Neural cell (in vitro differentiated cells): ENCODE measurements at regions not wholly inside any gene's neighbourhood (a gene's known extent, or its start where the extent isn't known, plus 50 kb on each side); places are given as distances from the start of the nearest gene placed in this dataset.

Source experiments
- H2AFZ ChIP-seq: fragments of 200-600, 300-800 bp; sonication (generic), shearing (Covaris generic); 2 replicates; pipeline ENCODE4 v1.6.0; 2014; ENCODE audit warnings: low read depth, mild to moderate bottlenecking, antibody characterized with exemption, low read length, moderate library complexity
- H3F3A ChIP-seq: fragments of 200-600 bp; shearing (Covaris generic); 2 replicates; pipeline ENCODE4 v1.6.1; 2016; ENCODE audit warnings: mild to moderate bottlenecking, moderate library complexity, mixed read lengths, antibody characterized with exemption, low read length; ENCODE audit not compliant: insufficient read depth, poor library complexity, severe bottlenecking
- H3K27ac ChIP-seq: fragments of 200-600, 300-800 bp; sonication (generic), shearing (Covaris generic); 2 replicates; pipeline ENCODE4 v1.5.1; 2014; ENCODE audit warnings: mild to moderate bottlenecking, low read length, moderate library complexity
- H3K27me3 ChIP-seq: fragments of 300-800, 200-600 bp; sonication (generic), shearing (Covaris generic); 2 replicates; pipeline ENCODE4 v1.6.0; 2014; ENCODE audit warnings: mild to moderate bottlenecking, low read depth, low read length, moderate library complexity; ENCODE audit not compliant: insufficient read depth
- H3K36me3 ChIP-seq: fragments of 300-800, 200-600 bp; sonication (generic), shearing (Covaris generic); 2 replicates; pipeline ENCODE4 v1.5.1; 2014; ENCODE audit warnings: mild to moderate bottlenecking, antibody characterized with exemption, low read length, moderate library complexity; ENCODE audit not compliant: insufficient read depth
- H3K4me2 ChIP-seq: fragments of 300-800, 200-600 bp; sonication (generic), shearing (Covaris generic); 2 replicates; pipeline ENCODE4 v1.6.0; 2014; ENCODE audit warnings: mild to moderate bottlenecking, low read length
- H3K4me3 ChIP-seq: fragments of 300-800, 200-600 bp; sonication (generic), shearing (Covaris generic); 2 replicates; pipeline ENCODE4 v1.5.1; 2014; ENCODE audit warnings: mild to moderate bottlenecking, low read length, moderate library complexity
- H3K79me2 ChIP-seq: fragments of 200-600 bp; shearing (Covaris generic); replicated peaks from 2 replicates; pipeline ENCODE4 v1.6.0; 2014; ENCODE audit warnings: mild to moderate bottlenecking, low read length, moderate library complexity; ENCODE audit not compliant: insufficient read depth
- H3K9ac ChIP-seq: fragments of 300-800, 200-600 bp; sonication (generic), shearing (Covaris generic); 2 replicates; pipeline ENCODE4 v1.6.1; 2016; ENCODE audit warnings: mild to moderate bottlenecking, low read length, mixed read lengths
- H3K9me2 ChIP-seq: fragments of 200-600 bp; shearing (Covaris generic); 2 replicates; pipeline ENCODE4 v1.6.1; 2016; ENCODE audit warnings: mild to moderate bottlenecking, low read length, mixed read lengths; ENCODE audit not compliant: insufficient read depth
- H3K9me3 ChIP-seq: fragments of 200-600, 300-800 bp; sonication (generic), shearing (Covaris generic); 2 replicates; pipeline ENCODE4 v1.6.1; 2016; ENCODE audit warnings: mild to moderate bottlenecking, mixed run types, low read length, moderate library complexity, mixed read lengths
- H4K20me1 ChIP-seq: fragments of 200-600 bp; shearing (Covaris generic); 2 replicates; pipeline ENCODE4 v1.6.1; 2016; ENCODE audit warnings: mild to moderate bottlenecking, mixed run types; ENCODE audit not compliant: insufficient read depth
- CTCF ChIP-seq: fragments of 450-650 bp; IDR thresholded peaks from 2 replicates; pipeline ENCODE4 v1.5.1; 2014; ENCODE audit warnings: antibody characterized with exemption, mild to moderate bottlenecking, moderate library complexity; ENCODE audit not compliant: poor library complexity, severe bottlenecking
- EP300 ChIP-seq: fragments of 450-650 bp; conservative IDR thresholded peaks from 2 replicates; pipeline ENCODE4 v1.6.1; 2014; ENCODE audit warnings: antibody characterized with exemption, mild to moderate bottlenecking, moderate library complexity; ENCODE audit not compliant: poor library complexity, severe bottlenecking
- EZH2 ChIP-seq: fragments of 200-600, 300-800 bp; shearing (Covaris generic), sonication (generic); IDR thresholded peaks from 2 replicates; pipeline ENCODE4 v1.6.1; 2014; ENCODE audit warnings: antibody characterized with exemption, low read length, borderline replicate concordance, mild to moderate bottlenecking; ENCODE audit not compliant: insufficient read depth, poor library complexity, severe bottlenecking
- MXI1 ChIP-seq: fragments of 450-650 bp; conservative IDR thresholded peaks from 2 replicates; pipeline ENCODE4 v1.6.1; 2014; ENCODE audit warnings: antibody characterized with exemption, mild to moderate bottlenecking; ENCODE audit not compliant: poor library complexity, severe bottlenecking
- POLR2AphosphoS5 ChIP-seq: IDR thresholded peaks from 2 replicates; pipeline ENCODE4 v1.6.1; 2012
- RAD21 ChIP-seq: fragments of 450-650 bp; conservative IDR thresholded peaks from 2 replicates; pipeline ENCODE4 v1.6.1; 2014; ENCODE audit warnings: antibody characterized with exemption, mild to moderate bottlenecking, moderate library complexity
- REST ChIP-seq: IDR thresholded peaks from 2 replicates; pipeline ENCODE4 v1.6.1; 2012; ENCODE audit warnings: borderline replicate concordance
- SMC3 ChIP-seq: fragments of 450-650 bp; conservative IDR thresholded peaks from 2 replicates; pipeline ENCODE4 v1.6.1; 2014; ENCODE audit warnings: antibody characterized with exemption, mild to moderate bottlenecking, moderate library complexity; ENCODE audit not compliant: poor library complexity
- TAF1 ChIP-seq: IDR thresholded peaks from 2 replicates; pipeline ENCODE4 v1.6.1; 2012; ENCODE audit warnings: low read depth

GRCh38 chr2:176468457-176469113 lies 199.3 kb downstream of the MTX2 start (continued):
- no peak for TF ChIP-seq CTCF
- no peak for TF ChIP-seq MXI1
- no peak for TF ChIP-seq TAF1

- Histone ChIP-seq H2AFZ (no peak overlapping the region), H3K27me3 (no peaks in the 10 kb centered on the region), H3K9me3 (no peaks in the 10 kb centered on the region), H3F3A (no peaks in the 10 kb centered on the region), H4K20me1 (no peaks in the 10 kb centered on the region), H3K36me3 (no peaks in the 10 kb centered on the region), H3K4me3 (no peak overlapping the region), H3K4me2 (no peak overlapping the region), H3K79me2 (no peaks in the 10 kb centered on the region), H3K9me2 (no peaks in the 10 kb centered on the region), H3K27ac (no peak overlapping the region), H3K9ac (no peak overlapping the region)
- TF ChIP-seq REST, result no peak
- TF ChIP-seq CTCF, result no peak
- no peak for TF ChIP-seq EP300
- TF ChIP-seq SMC3, result no peak
Observed at GRCh38 chr2:176470713-176471112, 201.5 kb downstream of the MTX2 start.

GRCh38 chr2:176471949-176472348 lies 202.7 kb downstream of the MTX2 start:
- Histone ChIP-seq H3K4me2 (no peak overlapping the region), H4K20me1 (no peaks in the 10 kb centered on the region), H3K9me3 (no peaks in the 10 kb centered on the region), H3K9ac (no peak overlapping the region), H3K9me2 (no peaks in the 10 kb centered on the region), H3K4me3 (no peak overlapping the region), H3K36me3 (no peaks in the 10 kb centered on the region), H3K27ac (no peak overlapping the region), H2AFZ (no peak overlapping the region), H3K27me3 (no peaks in the 10 kb centered on the region), H3F3A (no peaks in the 10 kb centered on the region), H3K79me2 (no peaks in the 10 kb centered on the region)
- TF ChIP-seq EZH2 (no peak), TAF1 (no peak), SMC3 (no peak), POLR2AphosphoS5 (no peak), CTCF (no peak), EP300 (no peak), MXI1 (no peak), REST (no peak), RAD21 (no peak)
